Posterior vena cava (tissue), 2 donors: ENCODE measurements at regions not wholly inside any gene's neighbourhood (a gene's known extent, or its start where the extent isn't known, plus 50 kb on each side); places are given as distances from the start of the nearest gene placed in this dataset.
"Not testable (repeated sequence)": the region's sequence is repeated elsewhere in the genome, so short reads cannot be mapped to it uniquely, and the experiment has no call there.

Experiments
- DNase-seq: peaks from one replicate; pipeline ENCODE4 v3.0.0-alpha.2; 2020; ENCODE audit warnings: low spot score
- intact Hi-C, 2 donors: fragments of 100-400 bp; cut with DNase I; formaldehyde crosslinking; loops; one replicate each; pipeline versions ENCODE4 v1.14.1 to v1.14.2; 2022 to 2023
- donor health status: DM: yes; HTN: yes; CAD: no.
- donor health status: DM: yes; HTN: yes; CAD: no.

DNA sequence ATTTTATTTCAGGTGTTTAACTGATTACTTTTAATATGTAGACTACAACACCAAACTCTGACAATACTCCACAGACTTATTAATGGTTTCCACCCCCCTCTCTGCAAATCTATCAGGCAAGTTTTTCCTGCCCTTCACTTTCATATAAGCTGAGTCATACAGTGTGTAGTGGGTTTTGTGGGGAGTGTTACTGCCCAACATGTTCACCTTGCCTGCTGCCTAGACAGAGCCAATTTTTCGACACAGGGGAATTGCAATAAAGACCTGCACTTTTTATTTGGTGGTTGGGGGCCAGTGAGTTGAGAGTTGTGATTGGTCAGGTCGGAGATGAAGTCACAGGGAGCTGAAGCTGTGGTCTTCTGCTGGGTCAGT lies 119.7 kb downstream of the PPIAL4G start:
- no peak for DNase-seq
- intact Hi-C loops = no loop called here

DNA sequence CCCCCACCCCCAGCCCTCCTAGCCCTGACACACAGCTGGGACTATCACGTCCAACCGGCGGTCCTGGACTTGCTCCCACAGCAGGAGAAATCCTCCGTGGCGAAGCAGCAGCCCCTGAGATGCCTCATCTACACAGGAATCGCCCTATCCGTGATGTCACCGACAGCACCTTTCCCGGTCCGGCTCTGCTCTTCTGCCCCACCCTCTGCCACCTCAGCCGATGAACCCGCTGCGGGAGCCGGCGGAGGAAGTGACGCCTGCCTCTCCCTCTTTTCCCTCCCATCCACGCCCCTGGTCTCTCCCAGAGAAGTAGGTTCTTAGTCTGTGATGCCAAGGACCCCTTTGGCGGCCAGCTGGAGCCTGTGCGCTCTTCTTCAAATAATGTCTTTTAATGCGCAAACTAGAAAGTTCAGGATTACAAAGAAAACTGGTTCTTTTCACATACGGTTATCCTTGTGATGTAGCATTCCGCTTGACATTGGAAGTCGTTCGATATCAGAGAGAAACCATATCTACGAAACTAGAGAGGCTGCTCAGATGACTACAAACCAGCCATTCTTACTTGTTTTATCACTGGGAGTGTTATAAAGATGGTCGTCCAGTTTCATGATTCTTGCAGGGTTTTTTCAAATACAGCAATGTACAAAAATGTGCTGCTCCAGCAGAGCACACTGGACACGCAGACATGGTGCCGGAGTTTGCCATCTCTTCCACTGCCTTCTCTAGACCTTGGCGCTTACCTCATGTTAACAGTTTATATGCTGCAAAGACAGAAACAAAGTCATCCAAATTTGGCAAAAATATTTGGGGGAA lies 120.3 kb downstream of the PPIAL4G start:
- DNase-seq = no peak
- intact Hi-C loops = no loop called here

DNA sequence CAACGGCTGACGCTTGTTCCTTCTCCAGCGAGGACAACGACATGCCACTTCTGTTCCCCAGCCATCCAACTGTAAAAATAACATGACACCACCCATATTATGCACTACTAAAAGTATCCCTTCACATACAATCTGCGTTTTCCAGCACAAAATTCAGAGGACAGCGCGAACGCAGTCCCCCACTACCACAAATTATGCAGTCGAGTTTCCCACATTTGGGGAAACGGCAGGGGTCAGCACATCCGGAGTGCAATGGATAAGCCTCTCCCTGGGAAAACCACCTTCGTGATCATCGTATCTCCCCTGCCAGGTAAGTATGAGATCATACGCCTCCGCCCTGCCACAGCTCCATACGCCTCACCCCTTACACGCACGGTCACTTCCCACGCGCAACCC lies 120.9 kb downstream of the PPIAL4G start:
- intact Hi-C loops = no loop called here
- DNase-seq = no peak

GRCh38 chr1:148361427-148362215 lies 121.5 kb downstream of the PPIAL4G start:
- intact Hi-C loops, DNase-seq: not testable (repeated sequence)

DNA sequence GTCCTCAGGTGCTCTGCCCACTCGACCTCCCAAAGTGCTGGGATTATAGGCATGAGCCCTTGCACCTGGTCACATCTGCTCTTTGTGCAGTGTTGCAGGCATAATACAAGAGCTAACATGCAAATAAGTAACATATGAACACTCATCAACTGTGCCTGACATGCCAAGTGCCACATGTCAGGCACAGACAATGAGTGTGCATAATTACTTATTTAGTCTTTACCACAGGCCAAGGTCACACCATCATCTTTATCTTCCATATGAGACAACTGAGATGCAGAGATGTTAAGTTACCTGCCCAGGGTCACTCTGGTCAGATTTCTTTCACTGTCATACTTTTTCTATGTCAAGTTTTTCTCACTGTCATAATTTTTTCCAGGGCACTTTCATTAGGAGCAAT lies 126.1 kb downstream of the PPIAL4G start:
- DNase-seq = no peak
- intact Hi-C loops = no loop called here

GRCh38 chr1:148355976-148356375 lies 127.1 kb downstream of the PPIAL4G start:
- intact Hi-C loops = no loop called here
- DNase-seq = no peak

DNA sequence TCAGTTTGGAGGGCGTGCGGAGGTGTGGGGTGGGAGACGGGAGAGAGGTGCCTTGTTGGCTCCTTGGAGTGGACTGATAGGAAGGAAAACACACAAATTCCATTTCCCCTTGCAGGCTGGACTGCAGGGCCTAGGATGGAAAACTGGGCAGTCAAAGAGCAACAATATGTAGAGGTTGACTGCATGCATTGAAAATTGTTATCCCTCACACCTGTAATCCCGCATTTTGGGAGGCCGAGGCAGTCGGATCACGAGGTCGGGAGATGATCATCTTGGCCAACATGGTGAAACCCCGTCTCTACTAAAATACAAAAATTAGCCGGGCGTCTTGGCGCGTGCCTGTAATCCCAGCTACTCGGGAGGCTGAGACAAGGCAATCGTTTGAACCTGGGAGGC lies 128.2 kb downstream of the PPIAL4G start:
- intact Hi-C loops = no loop called here

GRCh38 chr1:148354284-148354912 lies 128.7 kb downstream of the PPIAL4G start:
- no peak for DNase-seq

More for the DNA sequence above, 128.2 kb downstream of the PPIAL4G start:
- no peak for DNase-seq

DNA sequence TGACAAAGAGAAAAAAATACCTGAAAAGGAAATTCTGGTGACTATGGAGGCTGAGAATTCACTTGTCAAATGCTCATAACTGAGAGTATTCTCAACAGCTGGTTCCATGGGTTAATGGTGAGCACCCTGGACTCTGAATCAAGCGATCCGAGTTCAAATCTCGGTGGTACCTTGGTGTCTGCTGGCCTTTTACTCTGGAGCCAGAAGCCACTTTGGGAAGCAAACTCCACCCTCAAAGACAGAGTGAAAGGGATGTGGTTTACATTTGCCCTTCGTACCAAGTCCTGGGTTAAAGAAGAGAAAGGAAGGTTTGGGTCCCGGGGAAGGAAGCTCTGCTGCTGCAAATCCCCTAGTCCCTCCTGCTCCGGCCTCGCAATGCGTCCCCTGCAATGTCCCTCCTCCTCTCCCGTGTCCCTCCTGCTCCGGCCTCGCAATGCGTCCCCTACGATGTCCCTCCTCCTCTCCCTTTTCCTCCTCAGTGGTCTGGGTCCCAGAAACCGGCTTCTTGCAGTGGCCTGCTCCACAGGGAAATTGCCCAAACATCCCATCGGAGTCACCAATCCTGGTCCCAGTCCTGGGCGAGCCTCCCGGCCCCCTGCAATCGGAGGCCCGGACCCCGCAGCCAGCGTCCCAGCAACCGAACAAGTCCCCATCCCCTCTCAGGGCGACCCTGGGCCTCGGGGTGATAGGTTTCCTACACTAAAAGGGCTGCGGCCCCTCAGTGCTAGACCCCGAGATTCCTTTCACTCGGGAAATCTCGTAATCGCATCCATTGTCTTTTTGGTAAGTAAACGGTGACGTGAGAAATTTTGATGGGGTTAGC lies 129.4 kb downstream of the PPIAL4G start:
- intact Hi-C loops = no loop called here
- no peak for DNase-seq

More at GRCh38 chr1:148354284-148354912, 128.7 kb downstream of the PPIAL4G start:
- intact Hi-C loops = no loop called here

GRCh38 chr1:148352470-148353053 lies 130.5 kb downstream of the PPIAL4G start:
- intact Hi-C loops = no loop called here
- DNase-seq = no peak

GRCh38 chr1:148347781-148348180 lies 135.3 kb downstream of the PPIAL4G start:
- intact Hi-C loops = no loop called here
- DNase-seq = no peak

DNA sequence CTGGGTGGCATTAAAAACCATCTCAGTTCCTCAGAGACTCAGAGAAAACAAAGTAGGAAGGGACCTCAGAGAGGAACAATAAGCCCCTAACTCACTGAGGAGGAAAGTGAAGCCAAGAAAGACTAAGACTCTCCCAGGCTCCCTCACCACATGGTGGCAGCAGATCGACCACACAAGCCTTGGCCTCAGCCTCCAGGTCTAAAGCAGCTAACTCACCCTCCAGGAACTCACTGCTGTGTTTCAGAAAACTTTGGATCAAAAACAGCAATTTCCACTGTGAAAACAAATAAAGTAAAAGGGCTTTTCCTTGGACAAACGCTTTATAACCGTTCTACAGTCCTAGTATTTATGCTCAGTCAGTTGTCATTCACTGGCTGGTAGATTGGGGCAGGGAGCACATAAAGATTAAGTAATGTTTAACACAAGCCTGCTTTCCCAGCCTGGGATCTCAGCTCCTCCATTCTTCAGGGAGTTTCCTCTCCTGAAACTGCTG lies 137.4 kb downstream of the PPIAL4G start:
- DNase-seq, intact Hi-C loops: not testable (repeated sequence)

DNA sequence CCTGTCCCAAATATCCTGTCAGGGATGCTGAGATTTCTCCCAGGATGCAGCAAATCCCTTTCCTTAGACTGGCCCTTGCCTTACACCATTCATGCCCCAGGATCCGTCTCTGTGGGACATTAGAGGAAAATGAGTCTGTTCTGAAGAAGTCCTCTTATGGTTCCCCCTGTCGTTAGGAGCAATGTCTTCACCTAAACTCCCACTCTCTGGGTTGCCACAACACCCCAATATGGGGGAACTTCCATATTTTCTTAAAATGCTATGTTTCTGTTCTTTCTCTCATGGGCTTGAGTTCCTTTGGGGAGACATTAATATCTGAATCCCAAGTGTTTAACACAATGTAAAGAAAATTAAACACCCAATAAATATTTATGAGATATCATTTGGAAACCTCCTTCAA lies 138.5 kb downstream of the PPIAL4G start:
- intact Hi-C loops = not testable (repeated sequence)

DNA sequence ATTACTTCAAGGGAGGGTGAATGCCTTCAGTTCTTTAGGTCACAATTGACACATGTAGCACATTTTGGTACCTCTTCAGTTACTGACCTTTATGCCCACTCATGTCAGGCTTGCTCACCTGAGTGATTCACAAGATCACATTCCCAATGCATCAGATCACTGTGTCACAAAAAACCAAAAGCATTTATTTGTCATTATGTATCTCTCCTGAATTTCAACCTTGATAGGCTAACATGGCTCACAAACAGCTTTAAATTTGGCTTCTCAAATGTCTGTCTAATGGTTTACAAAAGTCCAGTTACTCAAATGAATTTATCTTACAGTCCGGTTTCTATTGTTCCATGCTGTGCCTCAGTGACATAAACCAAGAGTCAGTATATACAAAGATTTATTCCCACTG lies 141.4 kb downstream of the PPIAL4G start:
- intact Hi-C loops = not testable (repeated sequence)

More for the DNA sequence above, 138.5 kb downstream of the PPIAL4G start:
- not testable (repeated sequence) for DNase-seq

GRCh38 chr1:148336121-148336918 lies 146.8 kb downstream of the PPIAL4G start:
- intact Hi-C loops = not testable (repeated sequence)

More for the DNA sequence above, 141.4 kb downstream of the PPIAL4G start:
- DNase-seq = not testable (repeated sequence)

DNA sequence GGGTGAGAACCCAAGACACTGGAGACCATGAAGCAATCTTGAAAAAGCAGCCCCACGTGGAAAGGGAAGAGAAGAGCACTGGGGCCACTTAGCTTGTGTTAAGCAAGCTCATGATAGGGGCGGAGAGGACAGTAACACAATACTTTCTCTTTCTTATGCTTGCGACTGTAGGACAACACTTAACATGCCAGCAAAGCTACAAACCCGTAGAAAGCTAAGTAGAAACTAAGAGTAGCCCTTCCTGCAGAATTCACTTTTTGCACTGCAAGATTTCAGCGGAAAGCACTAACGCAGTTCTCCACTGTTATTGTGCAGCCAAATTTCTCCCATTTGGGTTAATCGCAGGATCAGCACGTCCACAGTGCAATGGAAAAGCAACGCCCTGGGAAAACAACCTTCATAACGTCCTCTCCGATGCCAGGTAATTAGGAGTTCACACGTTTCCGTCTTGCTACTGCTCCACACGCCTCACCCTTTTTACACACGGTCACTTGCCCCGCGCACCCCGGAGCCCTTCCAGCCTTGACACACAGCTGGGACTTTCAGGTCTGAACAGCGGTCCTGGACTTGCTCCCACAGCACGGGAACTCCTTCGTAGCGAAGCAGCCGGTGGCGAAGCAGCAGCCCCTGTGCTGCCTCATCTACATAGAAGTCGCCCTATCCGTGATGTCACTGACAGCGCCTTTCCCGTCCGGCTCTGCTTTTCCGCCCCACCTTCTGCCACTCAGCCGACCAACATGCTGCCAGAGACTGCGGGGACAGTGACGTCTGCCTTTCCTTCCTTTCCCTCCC lies 148.6 kb downstream of the PPIAL4G start:
- peak; percentile 96 for DNase-seq

More at GRCh38 chr1:148336121-148336918, 146.8 kb downstream of the PPIAL4G start:
- not testable (repeated sequence) for DNase-seq

DNA sequence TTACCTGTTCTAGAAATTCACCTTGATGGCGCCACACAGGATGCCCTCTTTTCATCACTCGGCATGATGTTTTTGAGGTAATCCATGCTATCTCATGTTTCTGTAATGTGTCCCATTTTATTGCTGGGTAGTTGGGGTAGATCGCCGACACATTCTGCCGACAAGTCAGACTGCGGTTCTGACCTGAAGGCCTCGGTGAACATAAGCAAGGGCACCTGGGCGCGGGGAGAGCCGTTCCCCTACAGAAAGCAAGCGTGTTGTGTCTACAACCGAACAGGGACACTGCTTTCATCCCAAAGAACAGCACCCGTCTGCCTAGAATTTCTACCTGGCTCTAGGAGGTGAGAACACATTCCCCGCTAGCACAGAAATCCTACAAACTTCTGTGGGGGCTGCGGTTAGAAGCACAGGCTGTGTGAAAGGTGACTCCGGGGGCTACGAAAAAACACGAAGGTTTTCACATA lies 149.2 kb downstream of the PPIAL4G start:
- intact Hi-C loops = loop anchor here in 1 of 2 donors (5.0 kb wide), 1 partner anchor 792 kb away; the partner anchor contains the start of gene BCL9
- DNase-seq = no peak

More for the DNA sequence above, 148.6 kb downstream of the PPIAL4G start:
- intact Hi-C loops = loop anchor here in 1 of 2 donors (5.0 kb wide), 1 partner anchor 792 kb away; the partner anchor contains the start of gene BCL9
